Prostate gland (tissue), 2 donors: ENCODE measurements at regions not wholly inside any gene's neighbourhood (a gene's known extent, or its start where the extent isn't known, plus 50 kb on each side); places are given as distances from the start of the nearest gene placed in this dataset.

ENCODE experiments used
- CTCF ChIP-seq, 4 experiments: fragments of 200-600 bp in 2 of 4; fragments of 450-650 bp in 2 of 4; sonication (generic) in 2 of 4; IDR thresholded peaks; 1 replicate in 3 of 4; 2 replicates in 1 of 4; pipeline ENCODE4 v1.5.1; 2016 to 2019; ENCODE audit warnings: antibody characterized with exemption in 4 of 4, mild to moderate bottlenecking in 2 of 4, moderate library complexity in 2 of 4
- POLR2A ChIP-seq: fragments of 450-650 bp; IDR thresholded peaks from one replicate; pipeline ENCODE4 v1.6.1; 2016; ENCODE audit warnings: antibody characterized with exemption, mild to moderate bottlenecking
- POLR2AphosphoS5 ChIP-seq: sonication (generic); formaldehyde crosslinking; IDR thresholded peaks from one replicate; pipeline ENCODE4 v1.6.1; 2017; ENCODE audit warnings: antibody characterized with exemption

DNA sequence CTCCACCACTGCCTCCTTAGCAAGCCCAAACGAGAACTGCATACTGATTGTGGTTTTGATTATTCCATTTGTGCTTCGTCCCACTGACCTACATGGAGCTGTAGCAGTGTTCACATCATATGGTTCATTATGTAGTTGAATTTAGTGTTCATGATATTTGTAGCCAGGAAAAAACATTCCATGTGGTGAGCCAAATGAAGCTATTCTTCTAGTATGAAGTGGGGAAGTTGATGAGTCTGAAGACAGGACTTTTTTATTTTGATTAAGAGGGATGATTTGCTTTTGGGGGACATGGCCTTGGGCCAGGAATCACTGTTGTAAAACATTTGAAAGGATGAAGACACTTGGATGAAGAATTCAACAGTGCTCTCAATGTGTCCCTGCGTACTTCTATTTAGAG, 192.9 kb upstream of the SLC27A6 start:
- no peak for TF ChIP-seq POLR2A
- TF ChIP-seq CTCF (IDR thresholded peaks at IDR 0.05): no peak
- no peak for TF ChIP-seq POLR2AphosphoS5
